Choroid plexus epithelial cell (primary cell): ENCODE measurements at regions not wholly inside any gene's neighbourhood (a gene's known extent, or its start where the extent isn't known, plus 50 kb on each side); places are given as distances from the start of the nearest gene placed in this dataset.

ENCODE experiments used
- DNase-seq: peaks from one replicate; pipeline ENCODE4 v3.0.0-alpha.2; 2010; ENCODE audit warnings: low read depth
- H3K4me3 ChIP-seq: 2 replicates; pipeline ENCODE4 v1.5.1; 2011; ENCODE audit warnings: low read depth, mild to moderate bottlenecking, control low read depth, low read length, moderate library complexity
- TF ChIP-seq, protein P1 (sequence below): conservative IDR thresholded peaks from 2 replicates; pipeline ENCODE4 v1.5.1; 2011; ENCODE audit warnings: low read depth, mild to moderate bottlenecking, control low read depth, inconsistent platforms, low read length, moderate library complexity

DNA sequence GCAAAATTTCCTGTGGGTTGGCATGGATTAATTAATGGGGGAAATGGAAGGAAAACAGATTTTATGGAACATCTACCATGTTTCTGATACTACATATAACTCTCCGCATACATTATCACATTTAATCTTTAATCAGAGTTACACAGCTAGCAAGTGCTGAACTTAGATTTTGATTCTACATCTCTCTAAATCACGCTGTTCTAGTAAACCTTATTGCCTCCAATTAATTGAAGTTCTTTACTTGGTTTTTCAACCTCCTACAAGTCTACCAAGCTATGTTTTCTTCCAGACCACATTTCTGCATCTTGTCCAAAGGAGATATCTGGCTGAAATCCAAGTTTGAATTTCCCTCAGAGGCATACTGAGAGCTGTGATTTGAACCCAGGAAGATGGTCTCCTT, 125.8 kb upstream of the GAREM1 start:
- H3K4me3 ChIP-seq: no peak overlapping the region
- no peak for DNase-seq
- TF ChIP-seq, protein P1, sequence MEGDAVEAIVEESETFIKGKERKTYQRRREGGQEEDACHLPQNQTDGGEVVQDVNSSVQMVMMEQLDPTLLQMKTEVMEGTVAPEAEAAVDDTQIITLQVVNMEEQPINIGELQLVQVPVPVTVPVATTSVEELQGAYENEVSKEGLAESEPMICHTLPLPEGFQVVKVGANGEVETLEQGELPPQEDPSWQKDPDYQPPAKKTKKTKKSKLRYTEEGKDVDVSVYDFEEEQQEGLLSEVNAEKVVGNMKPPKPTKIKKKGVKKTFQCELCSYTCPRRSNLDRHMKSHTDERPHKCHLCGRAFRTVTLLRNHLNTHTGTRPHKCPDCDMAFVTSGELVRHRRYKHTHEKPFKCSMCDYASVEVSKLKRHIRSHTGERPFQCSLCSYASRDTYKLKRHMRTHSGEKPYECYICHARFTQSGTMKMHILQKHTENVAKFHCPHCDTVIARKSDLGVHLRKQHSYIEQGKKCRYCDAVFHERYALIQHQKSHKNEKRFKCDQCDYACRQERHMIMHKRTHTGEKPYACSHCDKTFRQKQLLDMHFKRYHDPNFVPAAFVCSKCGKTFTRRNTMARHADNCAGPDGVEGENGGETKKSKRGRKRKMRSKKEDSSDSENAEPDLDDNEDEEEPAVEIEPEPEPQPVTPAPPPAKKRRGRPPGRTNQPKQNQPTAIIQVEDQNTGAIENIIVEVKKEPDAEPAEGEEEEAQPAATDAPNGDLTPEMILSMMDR: no peak

DNA sequence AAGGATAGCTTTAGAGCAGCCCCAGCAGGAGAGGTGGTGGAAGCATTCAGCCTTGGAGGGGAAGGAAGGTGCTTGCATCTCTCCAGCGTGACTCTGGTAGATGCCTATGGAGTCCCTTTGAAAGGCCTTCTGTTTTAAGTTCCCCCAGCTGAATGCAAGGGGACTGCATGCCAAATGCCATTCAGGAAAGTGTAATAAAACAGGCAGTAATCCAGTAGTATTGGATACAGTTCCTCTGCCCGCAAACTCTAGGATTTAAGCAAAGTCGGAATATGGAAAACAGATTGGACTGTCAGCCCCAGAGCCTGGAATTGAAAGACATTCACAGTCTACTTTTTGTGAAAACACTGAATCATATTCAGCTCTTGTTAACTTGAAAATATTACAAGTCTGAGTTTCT, 125.2 kb upstream of the GAREM1 start:
- TF ChIP-seq, protein P1: no peak
- H3K4me3 ChIP-seq: no peak overlapping the region
- DNase-seq: no peak

DNA sequence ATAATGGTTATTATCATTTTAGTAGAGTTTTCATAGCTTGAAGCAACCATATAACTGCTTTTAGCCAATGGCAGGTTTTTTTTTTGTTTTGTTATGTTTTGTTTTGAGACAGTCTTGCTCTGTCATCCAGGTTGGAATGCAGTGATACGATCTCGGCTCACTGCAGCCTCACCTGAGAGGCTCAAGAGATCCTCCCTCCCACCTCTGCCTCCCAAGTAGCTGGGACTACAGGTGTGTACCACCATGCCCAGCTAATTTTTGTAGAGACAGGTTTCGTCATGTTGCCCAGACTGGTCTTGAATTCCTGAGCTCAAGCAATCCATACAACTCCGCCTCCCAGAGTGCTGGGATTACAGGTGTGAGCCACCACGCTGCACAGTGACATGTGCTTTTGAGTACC, 117.5 kb upstream of the GAREM1 start:
- H3K4me3 ChIP-seq: no peak overlapping the region
- TF ChIP-seq, protein P1: no peak
- no peak for DNase-seq

DNA sequence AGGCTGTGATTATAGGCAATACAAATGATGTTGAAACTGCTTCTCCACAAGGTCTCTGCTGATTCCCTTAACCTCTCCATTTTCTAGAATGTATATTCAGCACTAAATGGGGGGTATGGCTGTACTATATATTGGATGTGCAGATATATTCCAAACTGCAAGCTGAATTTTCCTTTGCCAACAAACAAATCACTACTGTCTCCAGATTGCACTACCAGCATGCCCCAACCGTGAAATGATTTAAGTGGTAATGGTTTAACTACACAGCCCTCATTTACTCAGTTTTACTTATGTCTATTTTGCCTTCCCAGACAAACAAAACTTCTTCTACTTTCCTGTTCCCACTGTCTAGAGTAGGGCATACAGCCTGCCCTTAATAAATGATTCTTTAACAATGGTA, 112.7 kb upstream of the GAREM1 start:
- no peak overlapping the region for H3K4me3 ChIP-seq
- DNase-seq: no peak
- TF ChIP-seq, protein P1: no peak

DNA sequence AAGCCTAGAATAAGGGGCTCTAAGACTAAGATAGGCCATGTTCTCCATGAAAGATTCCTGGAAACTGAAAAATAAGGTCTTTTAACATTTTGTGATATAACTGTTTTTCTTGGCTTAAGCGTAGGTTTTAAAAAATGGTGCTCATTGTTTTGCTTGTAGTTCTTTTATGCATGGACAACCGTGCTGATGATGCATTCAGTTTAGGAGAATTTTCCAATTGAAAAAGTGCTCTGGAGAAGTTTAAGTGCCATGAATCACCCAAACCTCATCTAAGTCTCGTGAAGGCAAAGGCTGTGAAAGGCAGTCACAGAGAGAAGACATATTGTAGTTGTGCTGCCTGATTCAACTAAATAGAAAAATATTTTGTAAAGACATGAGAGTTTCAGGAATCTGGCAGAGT, 111.8 kb upstream of the GAREM1 start:
- DNase-seq: no peak
- no peak overlapping the region for H3K4me3 ChIP-seq
- TF ChIP-seq, protein P1: no peak

DNA sequence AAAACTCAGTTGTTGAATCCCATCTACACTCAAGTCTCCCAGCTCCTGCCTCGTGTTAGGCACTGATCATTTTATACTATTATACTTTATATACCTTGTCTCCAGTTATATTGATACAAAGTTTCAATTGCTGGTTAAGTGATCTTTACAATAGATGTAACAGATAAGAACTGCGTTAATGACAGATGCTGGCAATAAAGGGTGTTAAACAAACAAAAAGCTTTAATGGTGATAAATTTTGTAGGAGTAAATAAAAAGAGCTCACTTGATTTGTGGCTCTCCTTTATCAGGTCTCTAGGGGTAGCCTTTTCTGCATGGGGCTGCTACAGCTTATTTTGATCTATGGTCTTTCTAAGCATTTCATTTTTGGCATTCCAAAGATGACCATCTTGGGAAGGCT, 106.9 kb upstream of the GAREM1 start:
- DNase-seq: no peak
- TF ChIP-seq, protein P1: no peak
- H3K4me3 ChIP-seq: no peak overlapping the region

DNA sequence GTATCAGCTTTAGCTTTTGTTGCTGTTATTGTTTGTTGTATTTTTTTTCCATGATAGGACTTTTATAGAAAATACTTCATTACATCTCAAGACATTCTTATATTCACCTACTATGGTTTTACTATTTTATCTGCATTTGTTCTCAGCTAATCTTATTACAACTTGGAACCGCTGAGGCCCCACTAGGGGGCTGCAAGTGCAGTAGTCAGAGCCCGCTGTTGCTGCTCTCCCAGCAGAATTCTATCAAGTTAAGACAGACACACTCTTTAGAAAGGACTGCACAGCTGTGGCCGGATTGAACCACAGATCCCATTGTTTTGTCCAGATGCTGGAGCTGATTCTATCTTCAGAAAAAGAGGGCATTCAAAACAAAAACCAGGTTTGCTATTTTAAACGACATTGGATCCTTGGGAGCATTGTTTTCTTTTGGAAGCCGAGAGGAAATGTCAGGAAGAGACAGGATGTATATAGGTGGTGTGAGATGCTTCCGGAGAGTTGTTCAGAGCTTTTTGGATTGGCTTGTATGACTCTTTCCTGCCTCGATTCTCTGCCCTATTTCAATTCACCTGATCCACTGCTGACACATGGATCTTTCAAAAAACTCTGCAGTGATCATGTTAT, 105.7 kb upstream of the GAREM1 start:
- DNase-seq: peak; percentile 67
- TF ChIP-seq, protein P1: peak; percentile 74
- no peak overlapping the region for H3K4me3 ChIP-seq
